ENCODE measurements at regions not wholly inside any gene's neighbourhood (a gene's known extent, or its start where the extent isn't known, plus 50 kb on each side); places are given as distances from the start of the nearest gene placed in this dataset.

GRCh38 chr1:101645810-101646209, 350.9 kb downstream of the OLFM3 start:
- TF ChIP-seq EZH2 (IDR thresholded peaks at IDR 0.05; ENCODE audit: borderline replicate concordance, low read length) (no peak), CTCF (IDR thresholded peaks at IDR 0.05; ENCODE audit: low read length) (no peak)
